PC-9 (cell line): ENCODE measurements at regions not wholly inside any gene's neighbourhood (a gene's known extent, or its start where the extent isn't known, plus 50 kb on each side); places are given as distances from the start of the nearest gene placed in this dataset.
"Not testable (repeated sequence)": the region's sequence is repeated elsewhere in the genome, so short reads cannot be mapped to it uniquely, and the experiment has no call there.

Source experiments
- BruUV-seq: library from RNA; stranded (reverse); fragments of 400-500 nt; replicated peaks from 2 replicates; lab custom pipeline; 2021; lab: Mats Ljungman, UMichigan
- CTCF ChIA-PET: fragments of 300-600 bp; sonication (Branson Sonifier 250); formaldehyde crosslinking; loops from one replicate; lab custom pipeline; 2022; ENCODE audit warnings: antibody characterized with exemption; lab: Charles Lee
- POLR2A ChIA-PET: fragments of 300-600 bp; sonication (Branson Sonifier 250); formaldehyde crosslinking; loops from one replicate; lab custom pipeline; 2022; ENCODE audit warnings: antibody characterized with exemption; ENCODE audit not compliant: unreplicated experiment; lab: Charles Lee
- DNase-seq, 2 experiments: peaks; one replicate each; pipeline versions ENCODE4 v3.0.0 to v3.0.0-alpha.2; 2015 to 2022; ENCODE audit warnings: mixed read lengths in 1 of 2
- H2AFZ ChIP-seq: fragments of 200-600 bp; sonication (generic); 2 replicates; pipeline ENCODE4 v1.8.1; 2017; ENCODE audit warnings: antibody characterized with exemption
- H3F3A ChIP-seq: fragments of 200-600 bp; sonication (generic); 2 replicates; pipeline ENCODE4 v1.8.1; 2017; ENCODE audit warnings: antibody characterized with exemption, mild to moderate bottlenecking, low read depth; ENCODE audit not compliant: insufficient read depth
- H3K27ac ChIP-seq: fragments of 200-600 bp; sonication (generic); 2 replicates; pipeline ENCODE4 v1.6.1; 2016; ENCODE audit warnings: mixed run types
- H3K27me3 ChIP-seq: fragments of 200-600 bp; sonication (generic); 2 replicates; pipeline ENCODE4 v1.6.1; 2016; ENCODE audit warnings: low read depth, mixed run types; ENCODE audit not compliant: insufficient read depth
- H3K36me3 ChIP-seq: fragments of 200-600 bp; sonication (generic); 2 replicates; pipeline ENCODE4 v1.6.1; 2016; ENCODE audit warnings: low read depth, mixed run types
- H3K4me1 ChIP-seq: fragments of 200-600 bp; sonication (generic); replicated peaks from 2 replicates; pipeline ENCODE4 v1.6.1; 2016; ENCODE audit warnings: mixed run types; ENCODE audit not compliant: insufficient read depth
- H3K4me2 ChIP-seq: fragments of 200-600 bp; sonication (generic); 2 replicates; pipeline ENCODE4 v1.6.1; 2017; ENCODE audit warnings: mixed run types
- H3K4me3 ChIP-seq: fragments of 200-600 bp; sonication (generic); 2 replicates; pipeline ENCODE4 v1.6.1; 2016; ENCODE audit warnings: mixed run types
- H3K79me2 ChIP-seq: fragments of 200-600 bp; sonication (generic); 2 replicates; pipeline ENCODE4 v1.6.1; 2017; ENCODE audit warnings: low read depth, mixed run types
- H3K9me2 ChIP-seq: fragments of 200-600 bp; sonication (generic); 2 replicates; pipeline ENCODE4 v1.8.1; 2017; ENCODE audit warnings: mild to moderate bottlenecking; ENCODE audit not compliant: insufficient read depth
- H3K9me3 ChIP-seq: fragments of 200-600 bp; sonication (generic); 2 replicates; pipeline ENCODE4 v1.8.1; 2016; ENCODE audit warnings: low read depth; ENCODE audit not compliant: insufficient read depth
- H4K20me1 ChIP-seq: fragments of 200-600 bp; sonication (generic); 2 replicates; pipeline ENCODE4 v1.8.1; 2017; ENCODE audit not compliant: insufficient read depth
- EZH2 ChIP-seq: fragments of 200-600 bp; sonication (generic); IDR thresholded peaks from 2 replicates; pipeline ENCODE4 v1.8.0; 2017; ENCODE audit warnings: antibody characterized with exemption, low read depth
- intact Hi-C: fragments of 100-400 bp; cut with micrococcal nuclease; formaldehyde crosslinking; loops from one replicate; pipeline ENCODE4 v1.10.0; 2022; ENCODE audit not compliant: unreplicated experiment
- TF ChIP-seq, protein P1 (sequence below): fragments of 200-600 bp; sonication (generic); conservative IDR thresholded peaks from 2 replicates; pipeline ENCODE4 v1.6.1; 2017; ENCODE audit warnings: mixed run types, antibody characterized with exemption, mild to moderate bottlenecking, moderate library complexity

- no peak for DNase-seq
- H3K36me3 ChIP-seq, result no peaks in the 10 kb centered on the region
- no TSS peak for BruUV-seq
- no peak overlapping the region for H3K27ac ChIP-seq
- H3K79me2 ChIP-seq, result no peaks in the 10 kb centered on the region
- TF ChIP-seq, protein P1, sequence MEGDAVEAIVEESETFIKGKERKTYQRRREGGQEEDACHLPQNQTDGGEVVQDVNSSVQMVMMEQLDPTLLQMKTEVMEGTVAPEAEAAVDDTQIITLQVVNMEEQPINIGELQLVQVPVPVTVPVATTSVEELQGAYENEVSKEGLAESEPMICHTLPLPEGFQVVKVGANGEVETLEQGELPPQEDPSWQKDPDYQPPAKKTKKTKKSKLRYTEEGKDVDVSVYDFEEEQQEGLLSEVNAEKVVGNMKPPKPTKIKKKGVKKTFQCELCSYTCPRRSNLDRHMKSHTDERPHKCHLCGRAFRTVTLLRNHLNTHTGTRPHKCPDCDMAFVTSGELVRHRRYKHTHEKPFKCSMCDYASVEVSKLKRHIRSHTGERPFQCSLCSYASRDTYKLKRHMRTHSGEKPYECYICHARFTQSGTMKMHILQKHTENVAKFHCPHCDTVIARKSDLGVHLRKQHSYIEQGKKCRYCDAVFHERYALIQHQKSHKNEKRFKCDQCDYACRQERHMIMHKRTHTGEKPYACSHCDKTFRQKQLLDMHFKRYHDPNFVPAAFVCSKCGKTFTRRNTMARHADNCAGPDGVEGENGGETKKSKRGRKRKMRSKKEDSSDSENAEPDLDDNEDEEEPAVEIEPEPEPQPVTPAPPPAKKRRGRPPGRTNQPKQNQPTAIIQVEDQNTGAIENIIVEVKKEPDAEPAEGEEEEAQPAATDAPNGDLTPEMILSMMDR, result no peak
- no peak for TF ChIP-seq EZH2
- H3K27me3 ChIP-seq, result peaks cover 4% of the 10 kb centered on the region; the same call in 1 of the 2 replicates
- intact Hi-C loops, result no loop called here
- POLR2A ChIA-PET, result no interaction called here
- no peak overlapping the region for H2AFZ ChIP-seq
- H3F3A ChIP-seq, result no peaks in the 10 kb centered on the region
- H3K4me3 ChIP-seq, result no peak overlapping the region
- no peaks in the 10 kb centered on the region for H3K4me1 ChIP-seq
- no peaks in the 10 kb centered on the region for H3K9me3 ChIP-seq
- no peak overlapping the region for H3K4me2 ChIP-seq
- CTCF ChIA-PET, result no interaction called here
- H3K9me2 ChIP-seq, result no peaks in the 10 kb centered on the region
- no peaks in the 10 kb centered on the region for H4K20me1 ChIP-seq
Measured at GRCh38 chr4:181853881-181854511, 389.2 kb upstream of the TENM3 start.

DNA sequence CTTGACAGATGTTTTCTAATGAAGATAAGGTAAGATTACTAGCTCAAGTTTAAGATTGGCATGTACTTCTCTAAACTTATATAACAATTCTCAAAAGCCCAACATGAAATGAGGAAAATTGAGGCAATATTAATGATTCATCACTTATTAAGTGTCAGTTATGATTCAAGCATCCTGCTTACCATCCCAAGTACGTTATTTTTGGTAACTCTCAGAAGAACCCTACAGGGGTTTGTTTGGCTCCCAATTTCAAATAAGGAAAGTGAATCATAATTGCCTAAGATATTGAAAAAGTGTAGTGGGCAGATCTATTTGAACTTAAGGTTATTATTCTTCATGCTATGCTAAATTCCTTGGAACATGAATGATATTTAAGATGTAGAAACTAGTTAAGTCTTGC, 387.9 kb upstream of the TENM3 start:
- Histone ChIP-seq H3K4me1 (no peaks in the 10 kb centered on the region), H3K27ac (no peak overlapping the region), H2AFZ (no peak overlapping the region), H3K4me2 (no peak overlapping the region), H3K9me2 (no peaks in the 10 kb centered on the region), H3K4me3 (no peak overlapping the region), H3F3A (no peaks in the 10 kb centered on the region), H3K27me3 (peaks cover 4% of the 10 kb centered on the region; the same call in 1 of the 2 replicates), H3K9me3 (no peaks in the 10 kb centered on the region), H3K36me3 (no peaks in the 10 kb centered on the region), H4K20me1 (no peaks in the 10 kb centered on the region), H3K79me2 (no peaks in the 10 kb centered on the region)
- CTCF ChIA-PET, result no interaction called here
- no TSS peak for BruUV-seq
- TF ChIP-seq, protein P1, result no peak
- no peak for TF ChIP-seq EZH2
- POLR2A ChIA-PET, result no interaction called here
- intact Hi-C loops, result no loop called here
- DNase-seq, result no peak

DNA sequence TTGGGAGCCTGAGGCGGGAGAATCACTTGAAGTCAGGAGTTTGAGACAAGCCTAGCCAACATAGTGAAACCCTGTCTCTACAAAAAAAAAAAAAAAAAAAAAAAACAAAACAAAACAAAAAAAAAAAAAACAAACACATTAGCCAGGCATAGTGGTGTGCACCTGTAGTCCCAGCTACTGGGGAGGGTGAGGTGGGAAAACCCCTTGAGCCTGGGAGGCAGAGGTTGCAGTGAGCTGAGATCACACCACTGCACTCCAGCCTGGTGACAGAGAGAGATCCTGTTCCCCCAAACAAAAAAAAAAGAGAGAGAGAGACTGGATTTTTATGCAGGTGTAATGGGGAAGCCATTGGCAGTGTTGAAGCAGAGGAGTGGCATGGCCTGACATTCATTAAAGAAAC, 385.7 kb upstream of the TENM3 start:
- H3K9me3 ChIP-seq, H3K9me2 ChIP-seq, H3K4me2 ChIP-seq, H3K4me3 ChIP-seq, intact Hi-C loops, H3K79me2 ChIP-seq, H4K20me1 ChIP-seq, H3K36me3 ChIP-seq, POLR2A ChIA-PET, H3K27me3 ChIP-seq, H3K27ac ChIP-seq, DNase-seq, H3K4me1 ChIP-seq, H3F3A ChIP-seq, BruUV-seq, CTCF ChIA-PET, H2AFZ ChIP-seq: not testable (repeated sequence)

- Histone ChIP-seq H3F3A (no peaks in the 10 kb centered on the region), H3K27me3 (peaks cover 4% of the 10 kb centered on the region; the same call in 1 of the 2 replicates), H3K9me2 (no peaks in the 10 kb centered on the region), H3K79me2 (no peaks in the 10 kb centered on the region), H4K20me1 (no peaks in the 10 kb centered on the region), H2AFZ (no peak overlapping the region), H3K4me1 (no peaks in the 10 kb centered on the region), H3K4me2 (no peak overlapping the region), H3K27ac (no peak overlapping the region), H3K36me3 (no peaks in the 10 kb centered on the region), H3K4me3 (no peak overlapping the region), H3K9me3 (no peaks in the 10 kb centered on the region)
- ChIA-PET CTCF (no interaction called here), POLR2A (no interaction called here)
- intact Hi-C loops, result no loop called here
- DNase-seq, result no peak
- no peak for TF ChIP-seq EZH2
- TF ChIP-seq, protein P1, result no peak
- no TSS peak for BruUV-seq
Measured at GRCh38 chr4:181858741-181859140, 384.5 kb upstream of the TENM3 start.
